ENCODE measurements at regions not wholly inside any gene's neighbourhood (a gene's known extent, or its start where the extent isn't known, plus 50 kb on each side); places are given as distances from the start of the nearest gene placed in this dataset.

GRCh38 chr5:52685971-52686370 is 101.7 kb upstream of the ITGA1 start:
- Histone ChIP-seq H3K27ac (ENCODE audit: insufficient read depth, low read depth, low read length, poor library complexity, severe bottlenecking) (no peak overlapping the region), H3K4me3 (ENCODE audit: insufficient read depth, low read depth, low read length) (no peak overlapping the region), H3K9me3 (ENCODE audit: control insufficient read depth, low read length) (no peaks in the 10 kb centered on the region), H3K27me3 (ENCODE audit: control insufficient read depth, insufficient read depth, low read length, poor library complexity, severe bottlenecking) (no peaks in the 10 kb centered on the region), H3K4me1 (ENCODE audit: control insufficient read depth, insufficient read depth, low read length) (no peaks in the 10 kb centered on the region), H3K36me3 (ENCODE audit: control insufficient read depth, insufficient read depth, low read length) (no peaks in the 10 kb centered on the region)
- 88 to 96% methylated on average over 2 to 3 of the region's 4 CpGs for WGBS, 2 experiments

- no peak overlapping the region for H3K4me3 ChIP-seq (ENCODE audit: insufficient read depth, low read depth, low read length)
- H3K4me1 ChIP-seq (ENCODE audit: control insufficient read depth, insufficient read depth, low read length): no peaks in the 10 kb centered on the region
- no peaks in the 10 kb centered on the region for H3K36me3 ChIP-seq (ENCODE audit: control insufficient read depth, insufficient read depth, low read length)
- no peaks in the 10 kb centered on the region for H3K27me3 ChIP-seq (ENCODE audit: control insufficient read depth, insufficient read depth, low read length, poor library complexity, severe bottlenecking)
- WGBS, 2 experiments: 78 to 92% methylated on average over 2 of the region's 2 CpGs
- no peak overlapping the region for H3K27ac ChIP-seq (ENCODE audit: insufficient read depth, low read depth, low read length, poor library complexity, severe bottlenecking)
- no peaks in the 10 kb centered on the region for H3K9me3 ChIP-seq (ENCODE audit: control insufficient read depth, low read length)
Measured at GRCh38 chr5:52690236-52690768, 97.4 kb upstream of the ITGA1 start.

GRCh38 chr5:52692039-52692438 is 95.7 kb upstream of the ITGA1 start:
- no peaks in the 10 kb centered on the region for H3K27me3 ChIP-seq (ENCODE audit: control insufficient read depth, insufficient read depth, low read length, poor library complexity, severe bottlenecking)
- H3K9me3 ChIP-seq (ENCODE audit: control insufficient read depth, low read length): no peaks in the 10 kb centered on the region
- H3K4me1 ChIP-seq (ENCODE audit: control insufficient read depth, insufficient read depth, low read length): no peaks in the 10 kb centered on the region
- H3K4me3 ChIP-seq (ENCODE audit: insufficient read depth, low read depth, low read length): no peak overlapping the region
- no peak overlapping the region for H3K27ac ChIP-seq (ENCODE audit: insufficient read depth, low read depth, low read length, poor library complexity, severe bottlenecking)
- no peaks in the 10 kb centered on the region for H3K36me3 ChIP-seq (ENCODE audit: control insufficient read depth, insufficient read depth, low read length)

- no peaks in the 10 kb centered on the region for H3K9me3 ChIP-seq (ENCODE audit: control insufficient read depth, low read length)
- H3K4me3 ChIP-seq (ENCODE audit: insufficient read depth, low read depth, low read length): no peak overlapping the region
- no peaks in the 10 kb centered on the region for H3K36me3 ChIP-seq (ENCODE audit: control insufficient read depth, insufficient read depth, low read length)
- no peak overlapping the region for H3K27ac ChIP-seq (ENCODE audit: insufficient read depth, low read depth, low read length, poor library complexity, severe bottlenecking)
- 80 to 88% methylated on average over 1 of the region's 1 CpG for WGBS, 2 experiments
- H3K4me1 ChIP-seq (ENCODE audit: control insufficient read depth, insufficient read depth, low read length): no peaks in the 10 kb centered on the region
- no peaks in the 10 kb centered on the region for H3K27me3 ChIP-seq (ENCODE audit: control insufficient read depth, insufficient read depth, low read length, poor library complexity, severe bottlenecking)
Measured at GRCh38 chr5:52692606-52693005, 95.1 kb upstream of the ITGA1 start.

GRCh38 chr5:52693280-52693679 is 94.4 kb upstream of the ITGA1 start:
- Histone ChIP-seq H3K9me3 (ENCODE audit: control insufficient read depth, low read length) (no peaks in the 10 kb centered on the region), H3K4me1 (ENCODE audit: control insufficient read depth, insufficient read depth, low read length) (no peaks in the 10 kb centered on the region), H3K27ac (ENCODE audit: insufficient read depth, low read depth, low read length, poor library complexity, severe bottlenecking) (no peak overlapping the region), H3K4me3 (ENCODE audit: insufficient read depth, low read depth, low read length) (no peak overlapping the region), H3K27me3 (ENCODE audit: control insufficient read depth, insufficient read depth, low read length, poor library complexity, severe bottlenecking) (no peaks in the 10 kb centered on the region), H3K36me3 (ENCODE audit: control insufficient read depth, insufficient read depth, low read length) (no peaks in the 10 kb centered on the region)

DNA sequence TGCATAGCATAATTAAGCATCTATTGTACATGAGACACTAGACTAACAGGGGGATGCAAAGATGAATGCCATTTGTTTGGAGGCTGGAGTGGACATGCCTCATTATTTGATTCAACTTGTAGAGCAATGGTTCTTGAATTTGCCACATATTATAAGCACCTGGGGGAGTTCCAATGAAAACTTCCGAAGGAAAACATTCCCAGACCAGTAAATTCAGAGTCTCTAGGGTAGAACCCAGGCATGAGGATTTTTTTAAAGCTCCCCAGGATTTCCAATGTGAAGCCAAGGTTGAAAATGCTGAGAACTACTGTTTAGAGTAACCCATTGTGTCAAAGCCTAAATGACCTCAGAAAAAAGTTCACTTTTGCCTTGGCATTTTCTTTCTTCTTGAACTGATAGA is 93.9 kb upstream of the ITGA1 start:
- no peaks in the 10 kb centered on the region for H3K4me1 ChIP-seq (ENCODE audit: control insufficient read depth, insufficient read depth, low read length)
- WGBS, 2 experiments: 88 to 100% methylated on average over 1 of the region's 1 CpG
- no peaks in the 10 kb centered on the region for H3K36me3 ChIP-seq (ENCODE audit: control insufficient read depth, insufficient read depth, low read length)

DNA sequence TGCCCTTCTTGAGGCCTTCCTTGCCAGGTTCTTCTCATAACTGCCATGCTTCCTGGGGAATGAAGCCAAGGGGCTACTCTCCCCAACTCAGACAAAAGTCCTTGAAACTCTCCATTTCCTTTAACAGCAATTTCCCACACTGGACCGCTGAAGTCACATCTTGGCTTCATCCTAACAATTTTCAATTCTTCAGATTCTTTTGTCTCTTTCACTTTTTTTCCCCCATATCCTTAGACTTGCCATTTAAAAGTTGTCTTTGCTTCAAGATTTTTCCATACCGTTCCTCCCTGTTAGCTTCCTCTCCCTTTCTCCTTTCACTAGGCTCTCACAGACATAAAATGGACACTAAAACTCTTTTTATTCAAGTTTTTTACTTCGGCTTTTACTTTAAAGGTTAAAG is 93.1 kb upstream of the ITGA1 start:
- WGBS, 2 experiments: 96 to 97% methylated on average over 3 of the region's 3 CpGs
- H3K27ac ChIP-seq (ENCODE audit: insufficient read depth, low read depth, low read length, poor library complexity, severe bottlenecking): no peak overlapping the region
- no peaks in the 10 kb centered on the region for H3K36me3 ChIP-seq (ENCODE audit: control insufficient read depth, insufficient read depth, low read length)
- no peak overlapping the region for H3K4me3 ChIP-seq (ENCODE audit: insufficient read depth, low read depth, low read length)
- no peaks in the 10 kb centered on the region for H3K9me3 ChIP-seq (ENCODE audit: control insufficient read depth, low read length)
- H3K27me3 ChIP-seq (ENCODE audit: control insufficient read depth, insufficient read depth, low read length, poor library complexity, severe bottlenecking): no peaks in the 10 kb centered on the region
- H3K4me1 ChIP-seq (ENCODE audit: control insufficient read depth, insufficient read depth, low read length): no peaks in the 10 kb centered on the region

More for the DNA sequence above, 93.9 kb upstream of the ITGA1 start:
- Histone ChIP-seq H3K27ac (ENCODE audit: insufficient read depth, low read depth, low read length, poor library complexity, severe bottlenecking) (no peak overlapping the region), H3K4me3 (ENCODE audit: insufficient read depth, low read depth, low read length) (no peak overlapping the region), H3K27me3 (ENCODE audit: control insufficient read depth, insufficient read depth, low read length, poor library complexity, severe bottlenecking) (no peaks in the 10 kb centered on the region), H3K9me3 (ENCODE audit: control insufficient read depth, low read length) (no peaks in the 10 kb centered on the region)

- H3K4me1 ChIP-seq (ENCODE audit: control insufficient read depth, insufficient read depth, low read length): no peaks in the 10 kb centered on the region
- no peaks in the 10 kb centered on the region for H3K9me3 ChIP-seq (ENCODE audit: control insufficient read depth, low read length)
- H3K27me3 ChIP-seq (ENCODE audit: control insufficient read depth, insufficient read depth, low read length, poor library complexity, severe bottlenecking): no peaks in the 10 kb centered on the region
- no peak overlapping the region for H3K27ac ChIP-seq (ENCODE audit: insufficient read depth, low read depth, low read length, poor library complexity, severe bottlenecking)
- no peaks in the 10 kb centered on the region for H3K36me3 ChIP-seq (ENCODE audit: control insufficient read depth, insufficient read depth, low read length)
- 88 to 92% methylated on average over 2 of the region's 2 CpGs for WGBS, 2 experiments
- H3K4me3 ChIP-seq (ENCODE audit: insufficient read depth, low read depth, low read length): no peak overlapping the region
Measured at GRCh38 chr5:52702877-52703276, 84.8 kb upstream of the ITGA1 start.

GRCh38 chr5:52703321-52703720 is 84.4 kb upstream of the ITGA1 start:
- Histone ChIP-seq H3K36me3 (ENCODE audit: control insufficient read depth, insufficient read depth, low read length) (no peaks in the 10 kb centered on the region), H3K4me3 (ENCODE audit: insufficient read depth, low read depth, low read length) (no peak overlapping the region), H3K4me1 (ENCODE audit: control insufficient read depth, insufficient read depth, low read length) (no peaks in the 10 kb centered on the region), H3K27me3 (ENCODE audit: control insufficient read depth, insufficient read depth, low read length, poor library complexity, severe bottlenecking) (no peaks in the 10 kb centered on the region), H3K27ac (ENCODE audit: insufficient read depth, low read depth, low read length, poor library complexity, severe bottlenecking) (no peak overlapping the region), H3K9me3 (ENCODE audit: control insufficient read depth, low read length) (no peaks in the 10 kb centered on the region)

DNA sequence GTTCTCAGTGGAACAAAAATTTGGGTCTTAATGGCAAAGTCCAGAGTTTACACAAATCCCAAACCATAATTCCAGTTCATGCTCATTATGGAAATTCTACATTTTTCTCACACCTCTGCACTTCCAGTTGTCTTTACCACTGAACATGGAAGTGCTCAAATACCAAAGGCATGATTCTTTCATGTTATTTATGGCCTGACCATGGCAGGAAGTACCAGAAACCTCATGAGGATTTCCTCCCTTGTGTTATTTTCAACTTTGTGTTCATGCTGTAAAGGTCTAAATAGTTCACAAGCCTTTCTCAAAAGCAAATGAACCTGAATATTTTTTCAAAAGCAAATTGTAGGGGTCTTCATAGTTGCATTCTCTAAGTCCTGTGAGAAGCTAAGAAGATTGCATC is 82.0 kb upstream of the ITGA1 start:
- Histone ChIP-seq H3K4me1 (ENCODE audit: control insufficient read depth, insufficient read depth, low read length) (no peaks in the 10 kb centered on the region), H3K4me3 (ENCODE audit: insufficient read depth, low read depth, low read length) (no peak overlapping the region), H3K27me3 (ENCODE audit: control insufficient read depth, insufficient read depth, low read length, poor library complexity, severe bottlenecking) (no peaks in the 10 kb centered on the region), H3K36me3 (ENCODE audit: control insufficient read depth, insufficient read depth, low read length) (no peaks in the 10 kb centered on the region), H3K9me3 (ENCODE audit: control insufficient read depth, low read length) (no peaks in the 10 kb centered on the region), H3K27ac (ENCODE audit: insufficient read depth, low read depth, low read length, poor library complexity, severe bottlenecking) (no peak overlapping the region)

GRCh38 chr5:52706775-52707174 is 80.9 kb upstream of the ITGA1 start:
- Histone ChIP-seq H3K36me3 (ENCODE audit: control insufficient read depth, insufficient read depth, low read length) (no peaks in the 10 kb centered on the region), H3K9me3 (ENCODE audit: control insufficient read depth, low read length) (no peaks in the 10 kb centered on the region), H3K4me3 (ENCODE audit: insufficient read depth, low read depth, low read length) (no peak overlapping the region), H3K27ac (ENCODE audit: insufficient read depth, low read depth, low read length, poor library complexity, severe bottlenecking) (no peak overlapping the region), H3K27me3 (ENCODE audit: control insufficient read depth, insufficient read depth, low read length, poor library complexity, severe bottlenecking) (no peaks in the 10 kb centered on the region), H3K4me1 (ENCODE audit: control insufficient read depth, insufficient read depth, low read length) (no peaks in the 10 kb centered on the region)
- WGBS, 2 experiments: 67 to 77% methylated on average over 5 of the region's 5 CpGs

All from ectodermal cell (in vitro differentiated cells).